ENCODE measurements at regions not wholly inside any gene's neighbourhood (a gene's known extent, or its start where the extent isn't known, plus 50 kb on each side); places are given as distances from the start of the nearest gene placed in this dataset.
"Not testable (repeated sequence)": the region's sequence is repeated elsewhere in the genome, so short reads cannot be mapped to it uniquely, and the experiment has no call there.

DNA sequence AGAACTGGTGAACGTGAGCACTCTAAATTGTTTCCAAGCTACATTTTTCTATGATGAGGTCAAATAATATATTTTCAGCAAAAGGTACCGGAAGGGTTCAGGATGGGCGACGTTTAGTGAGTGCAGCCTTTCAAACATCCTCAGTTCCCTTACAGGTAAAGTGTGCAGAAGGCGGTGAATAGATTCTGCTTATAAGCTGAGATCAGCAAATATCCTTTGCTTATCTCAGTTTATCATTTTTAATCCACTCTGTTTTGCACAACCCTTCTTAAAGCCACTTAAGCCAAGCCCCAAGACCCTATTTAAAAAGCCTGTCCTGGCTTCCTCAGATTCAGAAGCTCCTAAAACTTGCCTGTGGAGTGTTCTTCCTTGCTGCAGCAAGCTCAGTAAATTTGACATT lies 103.1 kb upstream of the DGKB start:
- Mint-ChIP-seq H3K9me3 (ENCODE audit: insufficient read depth) (no peaks in the 10 kb centered on the region), H3K27me3 (ENCODE audit: low read depth) (no peaks in the 10 kb centered on the region), H3K4me1 (ENCODE audit: low read depth) (no peaks in the 10 kb centered on the region), H3K27ac (no peak overlapping the region), H3K4me3 (no peak overlapping the region), H3K36me3 (ENCODE audit: low read depth) (no peaks in the 10 kb centered on the region)
- ATAC-seq (no peak), DNase-seq (no peak)
- ChIA-PET CTCF (interaction anchor here (0.8 kb wide), 1 partner anchor 10 kb away, joined by 5 read pairs; no protein-coding TSS in a partner anchor), POLR2A (no interaction called here)

DNA sequence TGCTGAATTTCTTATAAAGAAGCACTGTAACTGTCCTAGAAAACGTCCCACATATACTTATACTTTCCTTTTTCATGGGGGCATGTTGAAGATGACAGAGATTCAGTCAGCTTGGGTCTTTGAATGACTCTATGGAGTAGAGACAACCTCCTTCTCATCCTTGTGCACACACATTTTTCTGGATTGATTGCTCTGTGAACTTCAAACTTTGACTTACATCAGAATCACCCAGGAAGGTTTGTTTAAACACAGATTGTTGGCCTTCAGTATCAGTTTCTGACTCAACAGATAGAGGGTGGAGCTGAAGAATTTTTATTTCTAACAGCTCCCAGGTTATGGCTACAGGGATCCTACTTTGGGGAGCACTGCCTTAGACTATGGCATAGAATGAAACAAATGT lies 97.6 kb upstream of the DGKB start:
- Mint-ChIP-seq H3K36me3 (ENCODE audit: low read depth) (no peaks in the 10 kb centered on the region), H3K4me1 (ENCODE audit: low read depth) (no peaks in the 10 kb centered on the region), H3K27ac (no peak overlapping the region), H3K9me3 (ENCODE audit: insufficient read depth) (no peaks in the 10 kb centered on the region), H3K27me3 (ENCODE audit: low read depth) (no peaks in the 10 kb centered on the region), H3K4me3 (no peak overlapping the region)
- ChIA-PET POLR2A (interaction anchor here (0.6 kb wide), 1 partner anchor 207 kb away, joined by 3 read pairs; no protein-coding TSS in a partner anchor), CTCF (no interaction called here)
- ATAC-seq (no peak), DNase-seq (no peak)

DNA sequence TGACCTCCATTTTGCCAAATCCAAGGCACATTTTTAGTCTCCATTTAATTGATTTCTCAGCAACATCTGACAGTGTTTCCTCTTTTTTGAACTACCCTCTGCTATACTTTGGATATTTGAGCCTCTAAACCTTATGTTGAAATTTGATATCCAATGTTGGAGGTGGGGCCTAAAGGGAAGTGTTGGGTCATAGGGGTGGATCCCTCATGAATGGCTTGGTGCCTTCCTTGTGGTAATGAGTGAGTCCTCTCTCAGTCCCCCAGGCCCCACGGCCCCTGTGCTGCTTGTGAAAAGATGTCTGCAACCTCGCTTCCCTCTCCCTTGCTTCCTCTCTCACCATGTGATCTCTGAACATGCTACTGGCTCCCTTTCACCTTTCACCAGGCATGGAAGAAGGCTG lies 96.8 kb upstream of the DGKB start:
- H3K27me3 Mint-ChIP-seq (ENCODE audit: low read depth), result no peaks in the 10 kb centered on the region
- no peaks in the 10 kb centered on the region for H3K9me3 Mint-ChIP-seq (ENCODE audit: insufficient read depth)
- no peaks in the 10 kb centered on the region for H3K4me1 Mint-ChIP-seq (ENCODE audit: low read depth)
- no peaks in the 10 kb centered on the region for H3K36me3 Mint-ChIP-seq (ENCODE audit: low read depth)
- ChIA-PET CTCF (no interaction called here), POLR2A (no interaction called here)
- H3K27ac Mint-ChIP-seq, result no peak overlapping the region
- ATAC-seq (no peak), DNase-seq (no peak)
- H3K4me3 Mint-ChIP-seq, result no peak overlapping the region

DNA sequence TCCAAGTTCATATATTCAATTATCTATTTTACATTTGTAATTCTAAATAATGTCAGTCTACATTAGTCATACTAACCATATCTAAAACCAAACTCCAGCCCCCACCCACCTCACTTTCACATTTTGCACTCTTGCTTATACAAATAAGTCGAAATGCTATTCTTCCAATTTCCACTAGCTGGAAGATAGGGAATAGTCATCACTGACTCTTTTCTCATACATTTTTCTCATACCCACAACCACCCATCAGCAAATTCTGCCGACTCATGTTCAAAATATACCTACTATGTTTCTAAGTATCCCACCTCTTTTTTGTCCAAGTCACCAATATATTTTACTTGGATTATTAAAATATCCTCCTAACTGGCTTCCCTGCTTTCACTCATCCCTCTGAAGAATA lies 93.2 kb upstream of the DGKB start:
- ChIA-PET CTCF (no interaction called here), POLR2A (no interaction called here)
- no peaks in the 10 kb centered on the region for H3K9me3 Mint-ChIP-seq (ENCODE audit: insufficient read depth)
- no peaks in the 10 kb centered on the region for H3K36me3 Mint-ChIP-seq (ENCODE audit: low read depth)
- no peak for ATAC-seq
- DNase-seq, result no peak
- no peak overlapping the region for H3K27ac Mint-ChIP-seq
- no peaks in the 10 kb centered on the region for H3K27me3 Mint-ChIP-seq (ENCODE audit: low read depth)
- H3K4me1 Mint-ChIP-seq (ENCODE audit: low read depth), result no peaks in the 10 kb centered on the region
- no peak overlapping the region for H3K4me3 Mint-ChIP-seq

DNA sequence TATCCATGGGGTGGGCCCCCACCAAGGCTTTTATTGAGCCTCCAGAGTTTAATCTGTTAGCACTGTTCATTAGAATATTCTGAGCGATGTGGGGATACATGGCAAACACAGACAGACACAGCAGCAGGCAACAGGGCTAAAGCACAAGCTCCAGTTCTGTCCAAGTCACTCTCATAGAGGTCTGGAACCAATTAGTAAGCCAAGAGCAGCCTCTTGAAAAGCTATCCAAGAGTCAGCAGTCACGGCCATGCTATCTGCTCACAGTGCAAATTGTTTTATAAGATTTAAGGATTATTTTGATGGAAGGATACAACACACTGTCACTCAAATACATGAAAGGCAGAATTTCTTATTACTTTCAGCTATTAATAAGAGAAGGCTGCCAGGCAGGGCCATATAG lies 86.4 kb upstream of the DGKB start:
- H3K27ac Mint-ChIP-seq, result no peak overlapping the region
- no peaks in the 10 kb centered on the region for H3K27me3 Mint-ChIP-seq (ENCODE audit: low read depth)
- no peaks in the 10 kb centered on the region for H3K36me3 Mint-ChIP-seq (ENCODE audit: low read depth)
- ChIA-PET POLR2A (no interaction called here), CTCF (no interaction called here)
- no peak for ATAC-seq
- no peak for DNase-seq
- H3K9me3 Mint-ChIP-seq (ENCODE audit: insufficient read depth), result no peaks in the 10 kb centered on the region
- no peaks in the 10 kb centered on the region for H3K4me1 Mint-ChIP-seq (ENCODE audit: low read depth)
- no peak overlapping the region for H3K4me3 Mint-ChIP-seq

DNA sequence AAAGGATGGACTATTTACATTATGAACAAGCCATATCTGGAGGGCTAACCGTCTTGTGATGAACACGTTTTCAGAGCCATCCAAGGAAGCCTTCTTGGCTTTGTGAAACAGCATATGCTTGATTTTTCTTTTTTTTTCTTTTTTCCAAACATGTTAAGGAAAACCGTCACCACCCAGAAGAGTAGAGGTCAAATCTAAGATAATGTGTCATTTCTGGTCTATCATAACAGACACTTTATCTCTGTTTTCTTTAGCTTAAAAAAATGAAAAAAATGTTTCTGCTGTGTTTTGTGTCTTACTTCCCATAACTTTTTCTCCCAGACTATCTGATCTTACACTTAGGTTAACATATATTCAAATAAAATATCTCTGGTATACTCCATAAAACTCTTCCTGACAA lies 76.1 kb upstream of the DGKB start:
- no peak for DNase-seq
- no peaks in the 10 kb centered on the region for H3K4me1 Mint-ChIP-seq (ENCODE audit: low read depth)
- ATAC-seq, result no peak
- no peaks in the 10 kb centered on the region for H3K36me3 Mint-ChIP-seq (ENCODE audit: low read depth)
- ChIA-PET CTCF (no interaction called here), POLR2A (no interaction called here)
- no peaks in the 10 kb centered on the region for H3K9me3 Mint-ChIP-seq (ENCODE audit: insufficient read depth)
- H3K27me3 Mint-ChIP-seq (ENCODE audit: low read depth), result no peaks in the 10 kb centered on the region
- no peak overlapping the region for H3K4me3 Mint-ChIP-seq
- no peak overlapping the region for H3K27ac Mint-ChIP-seq

DNA sequence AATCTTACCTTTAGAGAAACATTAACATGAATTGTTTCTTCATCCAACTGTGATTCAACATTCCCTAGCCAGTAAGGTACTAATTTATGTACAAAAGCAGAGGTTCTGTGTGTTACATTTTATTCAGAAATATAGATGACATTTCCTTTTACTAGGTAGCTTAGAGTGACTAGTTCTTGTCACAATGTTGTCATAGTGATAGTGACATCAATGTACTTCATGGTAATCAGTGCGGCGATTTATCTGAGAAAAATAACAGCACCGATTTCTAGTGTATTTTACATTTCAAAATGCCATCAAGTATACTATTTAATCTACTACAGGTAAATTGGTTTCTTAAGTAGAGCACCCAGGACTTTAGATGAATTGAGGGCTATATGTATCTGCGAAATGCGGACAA lies 72.1 kb upstream of the DGKB start:
- H3K4me1 Mint-ChIP-seq (ENCODE audit: low read depth), result no peaks in the 10 kb centered on the region
- DNase-seq (no peak), ATAC-seq (no peak)
- CTCF ChIA-PET, result no interaction called here
- no peak overlapping the region for H3K4me3 Mint-ChIP-seq
- no peaks in the 10 kb centered on the region for H3K36me3 Mint-ChIP-seq (ENCODE audit: low read depth)
- no peaks in the 10 kb centered on the region for H3K27me3 Mint-ChIP-seq (ENCODE audit: low read depth)
- no peak overlapping the region for H3K27ac Mint-ChIP-seq
- POLR2A ChIA-PET, result no interaction called here
- no peaks in the 10 kb centered on the region for H3K9me3 Mint-ChIP-seq (ENCODE audit: insufficient read depth)

DNA sequence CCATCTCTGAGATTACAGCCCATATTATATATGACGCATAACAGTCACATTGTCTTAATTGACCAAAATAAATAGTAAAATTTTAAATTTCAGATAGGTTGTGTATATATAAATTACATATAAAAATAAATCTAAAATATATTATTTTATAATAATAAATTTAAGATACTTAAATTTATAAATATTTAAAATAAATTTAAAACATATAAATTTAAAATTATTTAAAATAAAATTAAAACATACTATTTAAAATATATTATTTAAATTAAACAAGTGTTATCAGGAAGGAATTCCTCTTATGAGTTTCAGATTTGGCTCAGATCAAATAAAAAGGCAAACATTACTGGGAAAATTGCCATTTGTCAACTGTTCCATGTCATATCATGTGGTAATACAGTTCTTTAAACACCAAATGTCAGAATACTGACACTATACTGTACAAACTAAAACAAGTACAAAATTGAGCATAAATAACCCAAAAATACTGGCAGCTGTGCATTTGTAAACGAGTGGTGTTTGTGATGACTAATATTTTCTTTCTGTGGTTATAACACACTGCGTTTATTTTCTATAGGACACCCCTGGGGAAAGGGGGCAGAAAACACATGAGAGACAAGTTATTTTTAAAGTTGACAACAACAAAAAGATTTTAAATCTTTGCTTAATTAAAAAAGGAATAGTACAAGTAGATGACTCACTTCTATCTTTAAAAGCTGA lies 71.3 kb upstream of the DGKB start:
- no peak for ATAC-seq

DNA sequence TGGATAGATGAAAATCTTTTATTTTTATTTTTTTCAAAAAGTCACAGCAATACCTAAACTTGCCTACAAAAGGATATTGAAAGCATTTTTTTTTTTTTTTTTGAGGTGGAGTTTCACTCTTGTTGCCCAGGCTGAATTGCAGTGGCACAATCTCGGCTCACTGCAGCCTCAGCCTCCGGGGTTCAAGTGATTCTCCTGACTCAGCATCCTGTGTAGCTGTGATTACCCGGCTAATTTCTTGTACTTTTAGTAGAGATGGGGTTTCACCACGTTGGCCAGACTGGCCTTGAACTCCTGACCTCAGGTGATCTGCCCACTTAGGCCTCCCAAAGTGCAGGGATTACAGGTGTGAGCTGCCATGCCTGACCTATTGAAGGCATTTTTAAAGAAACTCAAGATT lies 69.1 kb upstream of the DGKB start:
- H3K27ac Mint-ChIP-seq; H3K9me3 Mint-ChIP-seq (ENCODE audit: insufficient read depth); H3K4me3 Mint-ChIP-seq; H3K36me3 Mint-ChIP-seq (ENCODE audit: low read depth); H3K27me3 Mint-ChIP-seq (ENCODE audit: low read depth); ATAC-seq; CTCF ChIA-PET; H3K4me1 Mint-ChIP-seq (ENCODE audit: low read depth); POLR2A ChIA-PET; DNase-seq: not testable (repeated sequence)

More for the DNA sequence above, 71.3 kb upstream of the DGKB start:
- Mint-ChIP-seq H3K4me3 (no peak overlapping the region), H3K9me3 (ENCODE audit: insufficient read depth) (no peaks in the 10 kb centered on the region), H3K4me1 (ENCODE audit: low read depth) (no peaks in the 10 kb centered on the region), H3K36me3 (ENCODE audit: low read depth) (no peaks in the 10 kb centered on the region), H3K27ac (no peak overlapping the region), H3K27me3 (ENCODE audit: low read depth) (no peaks in the 10 kb centered on the region)
- CTCF ChIA-PET, result no interaction called here
- no peak for DNase-seq
- POLR2A ChIA-PET, result no interaction called here

DNA sequence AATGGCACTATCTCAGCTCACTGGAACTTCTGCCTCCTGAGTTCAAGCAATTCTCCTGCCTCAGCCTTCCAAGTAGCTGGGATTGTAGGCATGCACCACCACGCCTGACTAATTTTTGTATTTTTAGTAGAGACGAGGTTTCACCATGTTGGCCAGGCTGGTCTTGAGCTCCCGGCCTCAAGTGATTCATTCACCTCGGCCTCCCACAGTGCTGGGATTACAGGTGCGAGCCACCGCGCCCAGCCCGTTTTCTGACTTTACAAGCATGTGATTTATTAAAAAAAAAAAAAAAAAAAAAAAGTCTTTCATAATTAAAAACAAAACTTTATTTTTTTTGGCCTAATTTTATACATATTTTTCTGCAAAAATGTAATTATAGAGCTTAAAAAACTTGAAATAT lies 64.8 kb upstream of the DGKB start:
- H3K36me3 Mint-ChIP-seq (ENCODE audit: low read depth); H3K4me1 Mint-ChIP-seq (ENCODE audit: low read depth); H3K9me3 Mint-ChIP-seq (ENCODE audit: insufficient read depth); H3K27me3 Mint-ChIP-seq (ENCODE audit: low read depth); CTCF ChIA-PET; DNase-seq; H3K27ac Mint-ChIP-seq; ATAC-seq; POLR2A ChIA-PET; H3K4me3 Mint-ChIP-seq: not testable (repeated sequence)

DNA sequence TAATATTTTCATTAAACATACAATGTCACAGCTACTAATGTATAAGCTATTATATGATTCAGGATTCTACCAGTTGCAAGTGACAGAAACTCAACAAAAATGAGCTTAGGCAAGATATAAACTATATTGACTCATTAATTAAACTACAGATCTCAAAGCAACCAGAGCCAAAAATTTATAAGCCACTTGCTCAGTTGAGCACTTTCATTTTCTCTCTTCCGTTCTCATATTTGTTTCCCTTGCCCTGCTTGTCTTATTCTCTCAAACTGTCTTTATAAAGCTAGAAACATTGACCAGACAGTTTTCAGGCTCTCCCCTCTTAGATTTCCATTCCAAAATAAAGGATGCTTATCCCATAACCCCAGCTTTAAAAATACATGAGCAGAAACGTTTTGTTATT lies 60.2 kb upstream of the DGKB start:
- DNase-seq (no peak), ATAC-seq (no peak)
- H3K36me3 Mint-ChIP-seq (ENCODE audit: low read depth), result no peaks in the 10 kb centered on the region
- no peaks in the 10 kb centered on the region for H3K27me3 Mint-ChIP-seq (ENCODE audit: low read depth)
- no peaks in the 10 kb centered on the region for H3K9me3 Mint-ChIP-seq (ENCODE audit: insufficient read depth)
- POLR2A ChIA-PET, result no interaction called here
- H3K4me3 Mint-ChIP-seq, result no peak overlapping the region
- CTCF ChIA-PET, result no interaction called here
- H3K4me1 Mint-ChIP-seq (ENCODE audit: low read depth), result no peaks in the 10 kb centered on the region
- H3K27ac Mint-ChIP-seq, result no peak overlapping the region

DNA sequence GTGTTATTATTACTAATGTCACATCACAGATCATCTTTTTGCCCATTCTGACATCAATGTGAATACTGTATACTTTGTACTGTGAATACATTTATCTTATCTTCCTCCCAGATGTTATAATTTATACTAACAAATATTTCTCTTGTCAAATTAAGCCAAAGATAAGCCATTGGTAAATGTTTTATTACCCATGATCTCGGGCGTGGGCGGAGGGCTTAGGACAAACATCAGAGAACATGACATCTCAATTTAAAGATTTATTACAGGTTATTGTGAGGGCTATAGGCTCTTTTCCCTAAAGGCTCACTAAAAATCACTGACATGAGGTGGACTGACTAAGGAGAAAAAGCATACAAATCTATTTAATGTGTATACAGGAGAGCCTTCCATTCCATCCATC lies 58.2 kb upstream of the DGKB start:
- H3K4me1 Mint-ChIP-seq (ENCODE audit: low read depth), result no peaks in the 10 kb centered on the region
- H3K36me3 Mint-ChIP-seq (ENCODE audit: low read depth), result no peaks in the 10 kb centered on the region
- no peak for ATAC-seq

DNA sequence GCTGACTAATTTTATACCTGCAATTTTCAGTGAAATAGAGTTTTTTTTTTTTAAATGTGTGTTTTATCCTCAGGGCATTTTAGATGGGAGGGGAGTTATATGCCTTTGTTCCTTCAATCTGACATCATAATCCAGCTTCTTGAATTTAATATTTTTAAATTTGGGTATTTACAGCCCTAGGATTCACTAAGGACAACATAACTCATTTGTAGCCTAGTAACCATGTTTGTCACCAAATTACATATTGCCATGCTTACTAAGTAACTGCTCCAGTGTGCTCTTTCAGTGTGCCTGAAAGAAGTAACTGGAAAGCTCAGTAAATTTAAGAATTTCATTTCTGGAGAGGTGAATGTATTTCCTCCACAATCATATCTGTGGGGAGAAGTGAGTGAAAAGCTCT lies 56.8 kb upstream of the DGKB start:
- Mint-ChIP-seq H3K9me3 (ENCODE audit: insufficient read depth) (no peaks in the 10 kb centered on the region), H3K27me3 (ENCODE audit: low read depth) (no peaks in the 10 kb centered on the region), H3K4me1 (ENCODE audit: low read depth) (no peaks in the 10 kb centered on the region), H3K36me3 (ENCODE audit: low read depth) (no peaks in the 10 kb centered on the region), H3K4me3 (no peak overlapping the region), H3K27ac (no peak overlapping the region)
- DNase-seq, result no peak
- CTCF ChIA-PET, result no interaction called here
- ATAC-seq, result no peak
- POLR2A ChIA-PET, result no interaction called here

More for the DNA sequence above, 58.2 kb upstream of the DGKB start:
- no peak for DNase-seq
- Mint-ChIP-seq H3K4me3 (no peak overlapping the region), H3K27ac (no peak overlapping the region), H3K9me3 (ENCODE audit: insufficient read depth) (no peaks in the 10 kb centered on the region), H3K27me3 (ENCODE audit: low read depth) (no peaks in the 10 kb centered on the region)
- CTCF ChIA-PET, result no interaction called here
- POLR2A ChIA-PET, result no interaction called here

Measured in activated CD8-positive, alpha-beta T cell treated with anti-CD3 and anti-CD28 coated beads, Interleukin-2, amount 10 ng/mL, durations not matched to agents 7 days and 5 days (primary cell).